ENCODE measurements at regions not wholly inside any gene's neighbourhood (a gene's known extent, or its start where the extent isn't known, plus 50 kb on each side); places are given as distances from the start of the nearest gene placed in this dataset.

DNA sequence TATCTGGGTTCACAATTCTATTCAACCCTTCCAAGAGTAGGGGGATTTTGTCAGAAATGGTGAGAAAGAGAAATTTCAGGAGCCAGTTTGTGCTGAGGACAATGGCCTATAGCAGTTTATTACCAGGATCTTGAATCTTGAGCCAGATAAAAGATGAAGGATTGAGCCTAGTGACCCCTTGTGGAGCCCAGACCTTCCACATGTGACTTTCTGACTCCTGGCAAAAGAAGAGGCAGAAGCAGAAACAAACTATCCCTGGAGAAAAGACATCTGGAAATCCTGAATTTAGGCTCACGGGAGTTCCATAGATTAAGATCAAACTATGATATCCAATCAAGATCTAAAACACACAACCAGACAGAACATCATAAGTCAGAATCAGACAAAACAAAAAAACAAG lies 60.9 kb upstream of the CHRM2 start:
- no peak for DNase-seq (ENCODE audit: low read depth in 3 of 3)

DNA sequence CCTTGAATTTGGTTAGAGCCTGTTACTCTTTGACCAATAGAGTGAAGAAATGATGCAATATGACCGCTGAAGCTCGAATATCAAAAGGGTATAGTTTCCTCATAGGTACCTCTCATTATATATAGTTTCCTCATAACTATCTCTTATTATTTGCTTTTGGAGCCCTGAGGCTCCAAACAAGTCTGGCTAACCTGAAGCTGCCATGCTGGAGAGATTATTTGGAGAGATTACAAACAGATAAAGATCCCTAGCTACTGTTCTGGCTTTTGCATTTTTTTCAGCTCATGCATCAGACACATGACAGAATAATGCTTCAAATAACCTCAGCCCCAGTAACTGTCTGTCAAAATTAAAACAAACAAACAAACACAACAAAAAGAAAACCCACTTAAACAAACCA lies 65.4 kb upstream of the CHRM2 start:
- DNase-seq (ENCODE audit: low read depth in 3 of 3) = no peak

DNA sequence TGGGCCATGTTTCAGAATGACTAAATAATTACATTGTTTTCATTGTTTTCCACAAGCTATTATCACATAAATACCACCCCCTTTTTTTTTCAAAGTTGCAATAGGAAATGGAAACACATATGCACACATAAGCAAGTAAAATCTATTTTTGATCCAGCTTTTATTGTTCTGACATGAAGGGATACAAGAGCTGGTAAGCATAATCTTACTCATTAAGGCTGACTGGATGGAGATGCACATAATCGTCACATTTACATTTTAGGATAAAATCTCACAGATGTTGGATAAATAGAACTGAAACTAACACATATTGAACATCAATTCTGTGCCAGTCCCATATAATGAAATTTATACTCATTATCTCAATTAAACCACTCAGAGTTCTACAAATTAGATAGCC lies 84.5 kb upstream of the CHRM2 start:
- DNase-seq (ENCODE audit: low read depth in 3 of 3) = no peak

DNA sequence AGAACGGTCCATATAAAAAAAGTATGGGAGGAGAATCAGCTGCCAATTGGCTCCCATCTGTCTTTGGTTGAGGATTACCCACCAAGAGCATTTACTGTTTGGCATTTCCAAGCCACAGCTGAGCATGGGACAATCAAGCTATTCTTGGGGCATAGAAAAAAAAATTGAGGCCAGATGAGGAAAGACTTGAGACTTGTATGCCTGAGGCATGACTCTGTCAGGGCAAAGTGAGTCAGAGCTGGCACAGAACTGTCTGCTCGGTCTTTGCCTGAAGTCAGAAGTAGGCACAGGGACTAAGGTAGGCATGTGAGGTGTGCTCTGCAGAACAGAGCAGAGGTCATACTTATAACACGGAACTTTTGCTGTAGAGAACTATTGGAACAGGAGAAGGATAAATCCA lies 126.5 kb upstream of the CHRM2 start:
- no peak for DNase-seq (ENCODE audit: low read depth in 3 of 3)

DNA sequence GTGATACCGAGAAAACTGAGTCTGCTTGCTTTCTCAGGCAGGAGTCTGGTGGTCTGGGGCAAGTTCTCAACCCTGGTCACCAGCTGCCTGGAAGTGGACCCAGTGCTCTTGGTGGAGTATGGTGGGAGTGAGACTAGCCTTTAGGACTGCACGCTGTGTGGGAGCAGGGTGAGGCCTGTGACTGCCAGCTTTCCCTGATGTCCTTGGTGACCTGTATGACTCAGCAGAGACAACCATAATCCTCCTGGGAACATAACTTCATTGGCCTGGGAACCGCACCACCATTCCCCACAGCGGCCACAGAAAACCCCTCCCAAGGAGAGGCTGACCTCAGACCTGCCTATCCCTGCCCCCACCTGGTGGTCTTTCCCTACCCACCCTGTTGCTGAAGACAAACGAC lies 139.5 kb upstream of the CHRM2 start:
- no peak for DNase-seq (ENCODE audit: low read depth in 3 of 3)

DNA sequence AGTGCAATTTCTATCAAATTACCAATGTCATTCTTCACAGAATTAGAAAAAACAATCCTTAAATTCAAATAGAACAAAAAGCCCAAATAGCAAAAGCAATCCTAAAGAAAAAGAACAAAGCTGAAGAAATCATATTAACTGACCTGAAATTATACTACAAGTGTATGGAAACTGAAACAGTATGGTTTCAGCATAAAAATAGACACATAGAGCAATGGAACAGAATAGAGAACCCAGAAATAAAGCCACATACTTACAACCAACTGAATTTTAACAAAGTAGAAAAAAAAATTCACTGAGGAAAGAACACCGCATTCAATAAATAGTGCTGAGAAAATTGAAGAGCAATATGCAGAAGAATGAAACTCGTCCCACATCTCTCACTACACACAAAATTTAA lies 142.0 kb upstream of the CHRM2 start:
- DNase-seq (ENCODE audit: low read depth in 3 of 3) = no peak

DNA sequence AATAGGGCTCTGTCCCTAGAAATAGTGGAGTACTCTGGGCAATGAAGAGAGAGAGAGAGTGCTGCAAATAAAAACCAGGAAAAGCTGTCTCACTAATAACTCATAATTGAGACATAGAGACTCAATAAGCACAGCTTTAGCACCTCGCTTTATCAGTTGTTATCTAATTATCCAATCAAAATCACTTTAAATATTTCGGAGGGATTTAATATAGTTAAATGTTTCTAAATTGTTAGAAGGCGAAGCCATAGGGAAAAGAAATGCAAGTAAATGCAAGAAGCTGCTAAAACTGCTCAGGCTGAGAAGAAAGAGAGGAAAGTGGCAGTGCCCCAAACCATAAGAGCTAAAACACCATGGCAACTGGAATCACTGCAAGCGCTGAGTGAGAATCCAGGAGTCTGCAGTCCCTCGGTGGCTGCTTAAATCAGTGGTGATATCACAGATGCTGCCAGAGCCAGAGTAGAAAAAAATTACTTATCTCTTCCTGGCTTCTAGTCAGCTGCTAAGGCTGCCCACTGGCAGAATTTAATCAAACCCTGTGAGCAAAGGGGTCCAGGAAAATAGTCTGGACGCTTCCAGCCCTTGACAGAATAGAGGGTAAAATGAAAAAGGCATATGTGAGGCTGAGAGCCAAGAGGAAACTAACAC lies 150.4 kb upstream of the CHRM2 start:
- no peak for DNase-seq (ENCODE audit: low read depth in 3 of 3)

DNA sequence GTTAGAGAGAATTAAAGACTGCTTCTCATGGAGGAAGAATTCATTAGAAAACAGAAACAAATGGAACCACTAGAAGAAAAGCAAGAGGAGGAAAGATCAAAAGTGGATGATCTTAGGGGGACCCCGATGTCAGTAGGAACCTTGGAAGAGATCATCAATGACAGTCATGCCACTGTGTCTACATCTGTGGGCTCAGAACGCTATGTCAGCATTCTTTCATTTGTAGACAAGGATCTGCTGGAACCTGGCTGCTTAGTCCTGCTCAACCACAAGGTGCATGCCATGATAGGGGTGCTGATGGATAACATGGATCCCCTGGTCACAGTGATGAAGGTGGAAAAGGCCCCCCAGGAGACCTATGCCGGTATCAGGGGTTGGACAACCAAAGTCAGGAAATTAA lies 154.4 kb upstream of the CHRM2 start:
- no peak for DNase-seq (ENCODE audit: low read depth in 3 of 3)

DNA sequence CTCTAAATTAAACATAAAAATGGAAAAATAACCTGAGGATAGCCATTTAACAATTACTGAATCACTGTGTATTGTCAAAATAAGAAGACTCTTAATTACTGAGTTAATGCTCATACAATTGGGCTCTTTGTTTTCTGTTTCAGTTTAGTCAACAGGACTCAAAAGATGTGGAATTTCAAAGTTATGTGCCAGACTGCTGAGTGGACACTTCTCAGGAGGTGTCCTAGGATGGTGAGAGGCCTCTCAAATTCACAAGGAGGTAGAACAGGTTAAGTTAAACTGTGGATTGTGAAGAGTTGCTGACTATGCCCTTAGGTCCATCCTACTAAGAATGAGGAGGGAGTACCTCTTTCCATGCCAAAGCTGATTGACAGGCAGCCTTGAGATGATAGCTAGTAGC lies 157.7 kb upstream of the CHRM2 start:
- DNase-seq (ENCODE audit: low read depth in 3 of 3) = no peak

DNA sequence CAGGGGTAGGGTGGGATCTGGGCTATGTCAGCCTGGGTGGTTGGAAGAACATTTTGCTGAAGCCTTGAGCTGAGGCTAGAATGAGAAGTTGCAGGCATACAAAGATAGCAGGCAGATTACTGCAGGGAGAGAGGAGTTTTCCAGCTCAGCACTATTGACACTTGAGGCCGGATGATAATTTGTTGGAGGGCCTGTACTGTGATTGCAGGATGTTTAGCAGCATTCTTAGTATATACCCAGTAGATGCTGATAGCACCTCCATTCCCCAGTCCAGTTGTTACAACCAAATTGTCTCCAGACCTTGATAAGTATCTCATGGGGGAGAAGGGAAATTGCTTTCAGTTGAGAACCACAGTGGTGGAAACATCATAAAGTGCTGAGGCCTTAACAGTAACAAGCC lies 158.6 kb upstream of the CHRM2 start:
- no peak for DNase-seq (ENCODE audit: low read depth in 3 of 3)

DNA sequence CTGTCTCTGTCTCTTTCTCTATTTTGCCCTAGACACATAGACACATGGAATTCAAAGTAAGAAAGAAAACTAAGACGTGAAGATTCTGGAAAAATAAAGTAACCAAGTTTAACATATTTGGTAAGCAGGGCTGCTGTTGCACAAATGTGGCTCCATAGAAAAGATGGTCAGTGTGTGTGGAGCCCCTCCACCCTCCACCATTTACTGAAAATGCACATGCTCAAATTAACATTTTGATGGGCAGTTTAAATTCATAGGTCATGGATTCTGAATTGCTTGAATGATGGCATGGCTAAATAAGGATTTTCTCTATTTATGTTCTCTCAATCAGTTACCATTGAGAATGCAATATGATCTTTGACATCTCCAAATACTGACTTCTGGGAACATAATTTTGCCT lies 165.5 kb upstream of the CHRM2 start:
- no peak for DNase-seq (ENCODE audit: low read depth in 3 of 3)

DNA sequence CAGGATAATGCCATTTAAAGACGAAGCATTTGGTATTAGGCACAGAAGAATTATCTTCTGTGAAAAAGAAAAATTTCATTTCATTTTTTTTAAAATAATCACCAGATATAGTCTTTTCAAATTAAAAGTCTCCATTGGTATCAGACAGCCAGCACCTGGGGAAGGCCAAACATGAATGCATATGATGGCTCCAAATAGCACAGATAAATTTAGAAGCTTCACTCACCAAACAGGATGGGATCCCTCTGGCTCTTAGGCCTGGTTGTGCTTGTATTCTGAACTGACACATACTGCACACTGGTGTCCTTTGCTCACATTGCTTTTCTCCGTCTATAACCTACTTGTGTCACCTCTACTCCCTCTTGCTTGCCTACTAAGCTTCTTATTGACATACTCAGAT lies 169.5 kb upstream of the CHRM2 start:
- DNase-seq (ENCODE audit: low read depth in 3 of 3) = no peak

DNA sequence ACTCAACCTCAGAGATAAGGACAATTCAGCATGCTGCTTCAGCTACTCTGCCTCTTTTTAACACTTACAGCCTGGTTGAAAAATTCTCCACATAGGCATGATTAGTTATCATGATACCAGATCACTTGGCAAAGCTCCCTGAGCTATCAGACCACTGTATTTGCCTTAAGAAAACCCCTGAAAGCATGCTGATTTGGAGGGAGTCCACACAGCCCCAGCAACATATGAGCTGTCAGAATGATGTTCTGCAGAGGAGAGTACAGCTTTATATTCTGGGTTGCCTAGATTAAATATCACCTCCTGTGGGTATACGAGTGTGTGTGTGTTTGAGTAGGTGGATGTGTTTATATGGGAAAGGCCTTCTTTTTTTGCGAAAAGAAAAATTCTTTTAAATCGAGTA lies 170.2 kb upstream of the CHRM2 start:
- no peak for DNase-seq (ENCODE audit: low read depth in 3 of 3)

DNA sequence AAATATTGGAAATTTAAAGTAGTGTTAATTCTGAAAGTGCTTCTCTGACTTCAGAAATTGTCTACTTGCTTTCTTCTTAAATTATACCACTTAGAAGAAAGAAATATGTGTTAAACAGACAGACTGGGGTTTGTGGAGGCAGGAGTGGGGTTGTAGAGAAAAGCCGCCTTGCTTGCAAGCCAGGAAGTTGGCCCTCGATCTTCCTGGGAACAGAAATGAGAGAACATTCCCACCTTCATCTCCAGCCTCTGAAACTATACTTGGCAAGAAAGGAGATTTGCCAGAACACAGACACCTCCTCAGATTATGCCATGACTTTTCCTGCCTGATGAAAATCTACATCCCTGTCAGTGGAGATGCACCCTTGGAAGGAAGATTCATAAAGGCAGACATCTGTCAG lies 171.2 kb upstream of the CHRM2 start:
- DNase-seq (ENCODE audit: low read depth in 3 of 3) = no peak

DNA sequence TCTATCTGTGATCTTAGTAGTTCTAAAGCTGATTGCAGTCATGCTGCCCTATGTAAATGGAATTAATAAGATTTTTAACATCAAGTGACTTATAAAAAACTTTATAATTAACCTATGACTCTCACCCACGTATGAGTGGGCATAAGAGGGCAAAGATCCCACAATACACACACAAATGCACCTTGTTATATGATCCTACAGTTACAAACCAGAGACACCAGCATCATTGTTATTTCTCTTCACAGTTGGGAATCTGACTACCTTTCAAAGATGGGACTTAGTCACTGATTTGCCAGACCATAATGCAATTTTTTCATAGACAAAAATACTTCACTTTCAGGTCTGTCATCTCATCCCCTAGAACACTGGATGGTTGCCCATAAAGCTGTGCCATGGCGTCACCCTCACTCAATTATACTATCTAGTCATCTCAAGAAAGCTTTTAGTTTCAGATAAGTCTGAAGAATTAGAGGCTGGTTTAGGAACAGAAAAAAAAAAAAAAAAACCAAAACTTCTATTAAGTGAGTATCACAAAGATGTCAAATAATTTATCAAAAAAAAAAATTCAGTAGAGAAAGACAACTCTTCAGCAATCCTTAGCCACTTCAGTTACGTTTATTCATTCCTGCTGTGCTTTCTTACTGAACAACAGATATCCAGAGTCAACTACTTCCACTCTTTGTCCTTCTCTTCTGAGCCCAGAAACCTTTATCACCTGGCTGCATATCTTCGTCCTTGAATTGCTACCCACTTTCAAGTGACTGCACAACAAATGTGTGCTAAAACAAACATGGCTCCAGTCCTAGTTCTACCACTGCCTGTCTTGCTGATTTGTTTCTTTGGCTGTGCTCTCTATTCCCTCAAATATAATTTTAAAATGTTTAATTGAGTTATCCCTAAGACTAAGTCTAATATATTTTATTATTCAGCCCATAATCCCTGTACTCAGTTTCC lies 175.0 kb upstream of the CHRM2 start:
- DNase-seq (ENCODE audit: low read depth in 3 of 3) = no peak

DNA sequence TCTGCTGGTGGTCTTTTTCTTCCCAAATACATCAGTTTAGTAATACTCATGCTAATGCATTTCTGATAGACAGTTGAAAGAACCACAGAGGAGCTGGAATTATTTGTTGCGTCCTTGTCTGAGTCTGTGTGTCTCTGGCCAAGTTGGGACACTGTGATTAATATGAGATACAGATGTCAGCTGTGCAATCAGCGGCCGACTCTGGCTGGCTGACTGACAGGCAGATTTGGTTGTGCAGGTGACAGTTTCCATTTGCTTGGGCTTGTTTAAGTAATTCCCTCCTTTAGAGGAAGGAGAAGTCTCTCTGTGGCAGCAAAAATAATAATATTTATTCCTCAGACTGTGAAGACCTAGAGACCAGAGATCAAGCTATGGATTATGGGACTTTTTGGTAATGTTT lies 176.2 kb upstream of the CHRM2 start:
- no peak for DNase-seq (ENCODE audit: low read depth in 3 of 3)

DNA sequence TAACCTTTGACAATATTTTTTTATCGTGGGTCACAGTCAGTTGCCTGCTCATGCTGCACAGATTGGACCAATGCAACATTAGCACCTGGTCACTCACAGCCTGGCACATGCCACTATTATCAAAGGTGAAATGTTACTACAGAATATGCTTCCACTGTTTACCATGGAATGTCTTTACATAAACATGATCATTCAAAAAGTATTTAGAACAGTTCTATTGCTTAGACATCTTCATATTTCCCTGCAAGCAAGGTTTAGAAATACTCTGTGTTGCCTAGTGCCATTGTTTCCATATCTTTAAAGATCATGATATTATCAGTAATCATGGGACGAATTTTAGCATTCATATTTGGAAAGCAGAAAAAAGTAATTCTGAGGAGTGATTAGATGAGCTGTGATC lies 179.9 kb upstream of the CHRM2 start:
- DNase-seq (ENCODE audit: low read depth in 3 of 3) = no peak

DNA sequence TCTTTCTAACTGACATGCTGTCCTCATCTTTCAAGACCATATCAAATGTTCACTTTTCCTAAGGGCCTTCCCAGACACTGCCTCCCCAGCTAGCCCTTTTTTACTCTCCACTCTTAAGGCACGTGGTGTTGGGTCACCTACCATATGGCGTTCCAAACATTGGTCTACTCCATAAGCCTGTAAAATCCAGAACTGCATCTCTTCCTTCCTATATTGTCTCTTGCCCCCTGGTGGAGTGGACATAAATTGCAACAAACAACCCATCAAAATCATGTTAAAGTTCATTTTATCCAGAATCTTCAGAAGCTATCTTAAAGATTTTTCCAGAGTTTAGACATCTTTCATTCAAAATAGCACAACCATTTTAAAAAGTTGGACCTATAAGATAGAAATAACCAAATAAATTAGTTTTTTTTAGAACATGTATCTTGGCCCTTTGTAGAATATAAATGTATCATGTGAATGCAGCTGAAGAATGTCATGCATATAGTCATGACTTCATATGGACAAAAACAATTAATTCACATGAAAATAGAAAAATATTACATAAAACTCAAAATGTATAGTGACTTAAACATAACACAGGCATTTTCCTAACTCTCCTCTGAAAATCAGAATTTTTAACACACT lies 180.6 kb upstream of the CHRM2 start:
- no peak for DNase-seq (ENCODE audit: low read depth in 3 of 3)

DNA sequence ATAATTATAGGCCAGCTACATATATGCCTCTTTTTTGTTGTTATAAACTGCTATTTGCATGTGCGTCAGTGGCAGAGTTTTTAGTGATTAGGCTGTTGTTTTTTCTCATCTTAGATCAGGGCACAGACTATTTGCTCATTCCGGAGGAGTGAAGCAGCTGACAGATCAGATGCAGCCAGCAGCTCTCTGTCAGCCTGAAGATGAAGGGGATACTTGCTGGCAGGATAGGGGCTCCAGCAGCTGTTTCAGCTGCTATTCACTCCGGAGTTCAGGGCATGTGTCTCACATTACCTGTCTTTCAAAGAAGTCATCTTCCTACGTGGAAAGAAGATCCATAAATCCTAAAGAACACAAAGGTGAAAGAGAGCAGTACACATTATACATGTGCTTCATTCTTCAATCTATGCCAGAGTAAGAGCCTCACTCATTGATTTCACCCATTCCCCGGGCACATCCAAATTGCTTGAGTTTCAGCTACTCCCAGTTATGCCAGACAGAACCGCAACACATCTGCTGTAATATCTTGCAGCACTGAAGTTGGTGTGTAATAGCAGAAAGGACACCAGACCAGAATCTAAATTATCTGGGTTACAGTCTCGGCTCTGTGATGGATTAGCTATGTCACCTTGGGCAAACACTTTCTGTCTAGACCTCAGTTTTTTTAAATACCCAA lies 182.8 kb upstream of the CHRM2 start:
- no peak for DNase-seq (ENCODE audit: low read depth in 3 of 3)

DNA sequence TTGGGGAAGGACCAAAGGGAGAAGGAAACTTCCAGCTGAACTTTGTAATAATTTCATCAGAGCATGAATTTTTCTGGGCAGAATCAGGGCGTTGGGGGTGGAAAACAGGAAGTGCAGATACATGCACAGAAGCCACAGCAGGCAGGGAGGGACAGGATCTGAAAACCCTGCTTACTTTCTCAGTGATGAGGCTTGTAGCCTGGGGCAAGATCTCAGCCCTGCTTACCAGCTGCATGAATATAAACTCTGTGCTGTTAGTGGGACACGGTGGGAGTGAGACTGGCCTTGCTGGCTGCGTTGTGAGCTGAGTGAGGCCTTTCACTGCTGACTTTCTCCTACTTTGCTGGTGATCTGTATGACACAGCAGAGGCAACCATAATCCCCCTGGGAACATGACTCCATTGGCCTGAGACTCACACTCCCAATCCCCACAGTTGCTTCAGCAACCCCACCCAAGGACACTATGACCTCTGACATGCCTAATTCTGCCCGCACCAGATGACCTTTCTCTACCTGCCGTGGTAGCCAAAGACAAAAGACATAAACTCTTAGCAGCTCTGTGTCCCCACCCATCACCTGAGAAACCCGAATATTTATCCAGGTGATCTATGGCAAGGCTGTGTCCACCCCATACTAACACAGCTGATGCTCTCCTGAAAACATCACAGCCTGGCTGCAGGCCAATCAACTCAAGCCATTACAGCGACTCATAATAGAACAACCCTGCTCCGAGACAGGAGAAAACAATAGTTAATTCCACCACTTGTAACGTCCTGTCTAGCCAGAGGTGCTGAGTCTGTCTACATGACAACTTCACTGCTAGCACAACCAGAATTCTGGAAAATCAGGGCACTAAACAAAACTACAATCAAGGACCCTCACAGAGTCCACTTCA lies 190.7 kb upstream of the CHRM2 start:
- DNase-seq (ENCODE audit: low read depth in 3 of 3) = no peak

DNA sequence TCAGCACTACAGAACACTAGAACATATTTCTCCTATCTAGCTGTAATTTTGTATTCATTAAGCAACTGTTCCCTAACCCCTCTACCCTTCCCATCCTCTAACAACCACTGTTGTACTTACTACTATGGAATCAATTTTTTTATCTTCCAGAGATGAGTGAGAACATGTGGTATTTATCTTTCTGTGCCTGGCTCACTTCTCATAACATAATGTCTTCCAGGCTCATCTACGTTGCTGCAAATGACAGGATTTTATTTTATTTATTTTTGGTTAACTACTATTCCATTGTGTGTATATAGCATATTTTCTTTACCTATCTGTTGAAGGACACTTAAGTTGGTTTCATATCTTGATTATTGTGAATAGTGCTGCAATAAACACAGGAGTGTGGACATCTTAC lies 200.9 kb upstream of the CHRM2 start:
- no peak for DNase-seq (ENCODE audit: low read depth in 3 of 3)
